AG09309 (cell line): ENCODE measurements at regions not wholly inside any gene's neighbourhood (a gene's known extent, or its start where the extent isn't known, plus 50 kb on each side); places are given as distances from the start of the nearest gene placed in this dataset.
"Not testable (repeated sequence)": the region's sequence is repeated elsewhere in the genome, so short reads cannot be mapped to it uniquely, and the experiment has no call there.

Experiments used
- DNase-seq: peaks from one replicate; pipeline ENCODE4 v3.0.0-alpha.2; 2010; ENCODE audit warnings: low read depth
- H3K4me3 ChIP-seq: 2 replicates; pipeline ENCODE4 v1.5.1; 2011; ENCODE audit warnings: mild to moderate bottlenecking, low read depth, low read length, moderate library complexity; ENCODE audit not compliant: control insufficient read depth
- TF ChIP-seq, protein P1 (sequence below): IDR thresholded peaks from 2 replicates; pipeline ENCODE4 v1.5.1; 2011; ENCODE audit warnings: mild to moderate bottlenecking, low read depth, low read length, inconsistent platforms; ENCODE audit not compliant: insufficient read depth, control insufficient read depth; ENCODE audit errors: missing control alignments

DNA sequence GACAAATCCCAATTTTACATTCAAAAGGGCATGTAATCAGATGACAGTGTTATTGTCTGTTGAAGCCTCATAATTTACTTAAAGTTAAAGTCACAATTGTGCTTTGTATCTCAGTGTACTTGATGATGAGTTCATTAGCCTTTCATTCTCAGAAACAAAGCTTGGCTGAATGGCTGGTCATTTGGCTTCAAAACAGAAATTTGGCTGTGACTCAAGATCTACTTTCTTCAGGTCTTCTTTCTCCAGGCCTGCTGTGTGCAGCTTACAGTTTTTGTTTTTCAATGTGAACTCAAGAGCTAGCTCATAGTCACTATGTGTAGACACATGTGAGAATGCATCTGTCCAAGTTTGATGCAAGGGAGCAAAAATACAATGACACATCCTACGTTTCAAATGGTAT, 2003.6 kb upstream of the WWC1 start:
- TF ChIP-seq, protein P1, sequence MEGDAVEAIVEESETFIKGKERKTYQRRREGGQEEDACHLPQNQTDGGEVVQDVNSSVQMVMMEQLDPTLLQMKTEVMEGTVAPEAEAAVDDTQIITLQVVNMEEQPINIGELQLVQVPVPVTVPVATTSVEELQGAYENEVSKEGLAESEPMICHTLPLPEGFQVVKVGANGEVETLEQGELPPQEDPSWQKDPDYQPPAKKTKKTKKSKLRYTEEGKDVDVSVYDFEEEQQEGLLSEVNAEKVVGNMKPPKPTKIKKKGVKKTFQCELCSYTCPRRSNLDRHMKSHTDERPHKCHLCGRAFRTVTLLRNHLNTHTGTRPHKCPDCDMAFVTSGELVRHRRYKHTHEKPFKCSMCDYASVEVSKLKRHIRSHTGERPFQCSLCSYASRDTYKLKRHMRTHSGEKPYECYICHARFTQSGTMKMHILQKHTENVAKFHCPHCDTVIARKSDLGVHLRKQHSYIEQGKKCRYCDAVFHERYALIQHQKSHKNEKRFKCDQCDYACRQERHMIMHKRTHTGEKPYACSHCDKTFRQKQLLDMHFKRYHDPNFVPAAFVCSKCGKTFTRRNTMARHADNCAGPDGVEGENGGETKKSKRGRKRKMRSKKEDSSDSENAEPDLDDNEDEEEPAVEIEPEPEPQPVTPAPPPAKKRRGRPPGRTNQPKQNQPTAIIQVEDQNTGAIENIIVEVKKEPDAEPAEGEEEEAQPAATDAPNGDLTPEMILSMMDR = no peak

DNA sequence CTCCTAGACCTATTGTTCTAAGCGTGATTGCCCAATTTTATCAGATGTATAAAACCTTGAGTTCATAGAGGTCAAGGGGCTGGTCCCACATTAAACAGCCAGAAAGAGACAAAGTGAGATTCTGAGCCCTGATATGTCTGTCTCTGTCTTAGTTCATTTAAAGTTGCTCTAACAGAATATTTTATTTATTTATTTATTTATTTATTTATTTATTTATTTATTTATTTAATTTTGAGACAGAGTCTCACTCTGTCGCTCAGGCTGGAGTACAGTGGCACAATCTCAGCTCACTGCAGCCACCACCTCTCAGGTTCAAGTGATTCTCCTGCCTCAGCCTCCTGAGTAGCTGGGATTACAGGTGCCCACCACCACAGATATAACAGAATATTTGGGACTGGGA, 1999.6 kb upstream of the WWC1 start:
- DNase-seq, H3K4me3 ChIP-seq: not testable (repeated sequence)

More for the DNA sequence above, 2003.6 kb upstream of the WWC1 start:
- no peak for DNase-seq
- H3K4me3 ChIP-seq = no peak overlapping the region

DNA sequence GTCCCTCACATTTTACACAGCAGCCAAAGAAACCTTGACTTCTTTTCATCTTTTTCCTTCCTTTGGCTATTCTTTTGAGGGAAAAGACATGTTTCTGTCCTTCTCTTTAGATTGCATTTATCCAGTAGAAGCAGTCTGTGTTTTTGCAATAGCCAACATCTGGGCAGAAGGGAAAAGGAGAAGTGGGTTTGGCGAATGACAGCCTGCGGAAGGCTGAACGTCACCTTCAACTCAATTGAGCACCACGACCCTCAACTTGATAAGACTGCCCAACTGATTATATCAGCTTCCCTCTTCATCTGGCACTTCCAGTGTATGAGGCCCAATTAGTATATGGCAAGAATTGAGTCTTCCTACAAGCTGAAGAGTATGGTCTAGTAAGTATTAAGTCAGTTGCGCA, 1997.6 kb upstream of the WWC1 start:
- TF ChIP-seq, protein P1 = no peak

DNA sequence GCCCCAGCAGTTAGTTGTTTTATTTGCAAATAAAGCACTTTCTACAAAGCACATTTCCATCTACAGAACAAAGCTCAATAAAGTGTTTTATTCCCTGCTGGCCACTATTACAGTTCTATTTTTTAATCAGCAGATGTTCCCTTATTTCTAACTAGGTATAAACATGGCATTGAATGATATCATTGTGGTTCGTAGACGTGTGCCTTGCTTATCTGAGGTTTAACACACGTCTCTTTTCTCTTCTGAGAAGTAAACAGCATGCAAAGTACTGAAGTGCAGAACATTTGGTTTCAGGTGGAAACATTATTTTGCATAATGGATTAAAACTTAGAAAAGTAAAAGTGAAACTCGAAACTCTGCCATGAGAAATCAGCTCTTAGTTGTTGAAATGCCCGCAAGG, 1989.3 kb upstream of the WWC1 start:
- no peak for DNase-seq
- TF ChIP-seq, protein P1 = no peak
- H3K4me3 ChIP-seq = no peak overlapping the region

More for the DNA sequence above, 1997.6 kb upstream of the WWC1 start:
- DNase-seq = no peak
- H3K4me3 ChIP-seq = no peak overlapping the region

DNA sequence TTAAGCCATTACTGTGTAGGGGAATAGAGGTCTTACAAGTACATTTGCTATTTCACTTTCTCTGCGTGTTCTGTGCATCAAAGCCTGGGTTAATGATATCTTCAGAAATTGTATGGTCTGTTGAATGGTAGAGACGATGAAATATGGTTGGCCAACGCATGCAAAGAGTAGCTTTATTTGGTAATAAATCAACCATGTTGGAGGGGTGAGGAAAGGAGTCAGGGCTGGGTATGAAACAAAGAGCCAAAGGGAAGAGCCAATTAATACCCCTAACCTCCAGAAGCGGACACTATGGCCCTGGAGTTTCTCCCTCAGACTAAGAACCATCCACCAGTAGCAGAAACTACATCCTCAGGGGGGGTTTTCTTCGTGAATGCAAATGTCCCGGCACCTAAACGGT, 1974.0 kb upstream of the WWC1 start:
- TF ChIP-seq, protein P1 = no peak
- DNase-seq = no peak
- no peak overlapping the region for H3K4me3 ChIP-seq

DNA sequence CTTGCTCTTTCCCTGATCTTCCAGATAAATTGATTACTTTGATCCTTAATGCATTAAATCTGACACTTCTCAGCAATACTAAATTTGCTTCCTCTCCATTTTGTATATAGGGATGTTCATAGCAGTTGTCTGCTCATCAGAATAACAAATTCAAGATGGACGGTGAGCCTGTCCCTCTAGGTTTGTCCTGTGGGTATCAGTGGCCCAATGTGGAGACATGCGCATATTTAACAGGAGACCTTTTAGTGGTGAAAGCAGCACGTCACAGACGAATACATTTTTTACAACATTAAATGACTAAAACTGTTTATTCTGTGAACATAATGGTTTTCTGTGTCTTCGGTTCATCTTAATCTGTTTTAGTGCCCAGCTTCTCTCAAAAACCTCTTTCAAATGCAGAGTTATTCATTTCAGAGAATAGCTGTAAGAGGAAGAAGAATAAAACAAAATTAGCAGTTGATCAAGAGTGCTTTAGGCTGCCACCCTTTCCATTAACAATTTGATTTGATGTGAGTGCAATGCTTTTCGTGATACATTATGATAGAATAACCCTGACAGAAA, 1970.4 kb upstream of the WWC1 start:
- DNase-seq = no peak
- TF ChIP-seq, protein P1 = no peak

DNA sequence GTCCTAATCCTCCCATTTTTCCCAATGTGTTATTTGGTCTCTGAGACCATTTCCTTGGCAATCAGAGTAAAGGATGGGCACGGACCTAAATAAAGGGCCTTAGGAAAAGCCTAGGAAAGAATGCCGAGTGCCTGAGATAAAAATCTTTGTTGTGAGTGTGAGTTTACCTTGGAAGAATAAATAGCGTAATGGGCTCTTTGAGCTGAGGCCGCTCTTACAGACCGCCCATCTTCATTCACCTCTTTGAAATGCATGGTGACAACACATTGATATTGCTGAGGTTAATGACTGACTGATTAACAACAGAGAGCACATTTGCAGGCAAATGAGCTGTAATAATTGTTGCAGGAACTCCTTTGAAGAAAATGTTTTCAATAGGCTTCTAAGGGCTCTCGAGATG, 1967.1 kb upstream of the WWC1 start:
- no peak for DNase-seq
- TF ChIP-seq, protein P1 = no peak
- no peak overlapping the region for H3K4me3 ChIP-seq

More for the DNA sequence above, 1970.4 kb upstream of the WWC1 start:
- no peak overlapping the region for H3K4me3 ChIP-seq
